Liver (tissue), 3 donors: ENCODE measurements at regions not wholly inside any gene's neighbourhood (a gene's known extent, or its start where the extent isn't known, plus 50 kb on each side); places are given as distances from the start of the nearest gene placed in this dataset.

Source experiments
- GABPA ChIP-seq, 2 donors: IDR thresholded peaks in 1 of 2; conservative IDR thresholded peaks in 1 of 2; 2 replicates each; pipeline ENCODE4 v1.6.1; 2016; ENCODE audit warnings: antibody characterized with exemption in 2 of 2, mild to moderate bottlenecking in 1 of 2, moderate library complexity in 1 of 2
- JUND ChIP-seq, 2 donors: IDR thresholded peaks; 2 replicates each; pipeline ENCODE4 v1.6.1; 2016; ENCODE audit warnings: antibody characterized with exemption in 2 of 2
- SP1 ChIP-seq: IDR thresholded peaks from 2 replicates; pipeline ENCODE4 v1.6.1; 2018; ENCODE audit warnings: antibody characterized with exemption, mild to moderate bottlenecking
- TAF1 ChIP-seq: conservative IDR thresholded peaks from 2 replicates; pipeline ENCODE4 v1.6.1; 2016; ENCODE audit warnings: antibody characterized with exemption, mild to moderate bottlenecking
- YY1 ChIP-seq: IDR thresholded peaks from 2 replicates; pipeline ENCODE4 v1.6.1; 2016; ENCODE audit warnings: antibody characterized with exemption, mild to moderate bottlenecking
- TF ChIP-seq, protein P1 (sequence below): fragments of 150-350 bp; IDR thresholded peaks from 2 replicates; pipeline ENCODE4 v1.5.1; 2017; ENCODE audit warnings: improper control_type of control experiment, low read depth, low read length; ENCODE audit not compliant: missing input control
- TF ChIP-seq, protein P2 (sequence below): IDR thresholded peaks from 2 replicates; pipeline ENCODE4 v1.6.1; 2016; ENCODE audit warnings: antibody characterized with exemption
- TF ChIP-seq, protein P3 (sequence below): IDR thresholded peaks from 2 replicates; pipeline ENCODE4 v1.6.1; 2016; ENCODE audit warnings: antibody characterized with exemption
- TF ChIP-seq, protein P4 (sequence below): IDR thresholded peaks from 2 replicates; pipeline ENCODE4 v1.6.1; 2016; ENCODE audit warnings: antibody characterized with exemption, mild to moderate bottlenecking
- donor health status: healthy.
- donor health status: healthy.

DNA sequence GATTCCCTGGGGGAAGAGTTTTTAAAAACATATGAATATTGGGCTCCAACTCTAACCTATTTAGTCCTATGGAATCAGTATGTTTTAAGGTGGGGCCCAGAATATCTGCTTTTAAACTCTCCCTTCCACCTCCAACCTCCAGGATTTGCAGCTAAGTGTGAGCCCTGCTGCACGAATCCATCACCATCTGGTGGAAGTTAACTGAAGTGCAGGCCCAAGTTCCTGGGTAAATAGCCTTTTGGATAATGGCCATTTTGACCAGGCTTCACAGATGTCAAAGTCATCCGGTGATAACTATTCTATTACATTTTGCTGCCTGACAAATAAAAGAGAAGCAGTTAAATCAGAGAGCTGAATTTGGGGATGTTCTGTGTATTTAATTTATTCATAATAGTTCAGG is 58.1 kb upstream of the RMST start:
- TF ChIP-seq, protein P1, sequence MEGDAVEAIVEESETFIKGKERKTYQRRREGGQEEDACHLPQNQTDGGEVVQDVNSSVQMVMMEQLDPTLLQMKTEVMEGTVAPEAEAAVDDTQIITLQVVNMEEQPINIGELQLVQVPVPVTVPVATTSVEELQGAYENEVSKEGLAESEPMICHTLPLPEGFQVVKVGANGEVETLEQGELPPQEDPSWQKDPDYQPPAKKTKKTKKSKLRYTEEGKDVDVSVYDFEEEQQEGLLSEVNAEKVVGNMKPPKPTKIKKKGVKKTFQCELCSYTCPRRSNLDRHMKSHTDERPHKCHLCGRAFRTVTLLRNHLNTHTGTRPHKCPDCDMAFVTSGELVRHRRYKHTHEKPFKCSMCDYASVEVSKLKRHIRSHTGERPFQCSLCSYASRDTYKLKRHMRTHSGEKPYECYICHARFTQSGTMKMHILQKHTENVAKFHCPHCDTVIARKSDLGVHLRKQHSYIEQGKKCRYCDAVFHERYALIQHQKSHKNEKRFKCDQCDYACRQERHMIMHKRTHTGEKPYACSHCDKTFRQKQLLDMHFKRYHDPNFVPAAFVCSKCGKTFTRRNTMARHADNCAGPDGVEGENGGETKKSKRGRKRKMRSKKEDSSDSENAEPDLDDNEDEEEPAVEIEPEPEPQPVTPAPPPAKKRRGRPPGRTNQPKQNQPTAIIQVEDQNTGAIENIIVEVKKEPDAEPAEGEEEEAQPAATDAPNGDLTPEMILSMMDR = peak; percentile 85
- TF ChIP-seq TAF1 (no peak), JUND (IDR thresholded peaks at IDR 0.05) (no peak), YY1 (no peak), GABPA (IDR thresholded peaks at IDR 0.05 in 1 of 2, conservative IDR thresholded peaks at IDR 0.05 in 1 of 2) (no peak), SP1 (no peak)
- TF ChIP-seq, protein P2, sequence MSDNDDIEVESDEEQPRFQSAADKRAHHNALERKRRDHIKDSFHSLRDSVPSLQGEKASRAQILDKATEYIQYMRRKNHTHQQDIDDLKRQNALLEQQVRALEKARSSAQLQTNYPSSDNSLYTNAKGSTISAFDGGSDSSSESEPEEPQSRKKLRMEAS = no peak
- TF ChIP-seq, protein P3, sequence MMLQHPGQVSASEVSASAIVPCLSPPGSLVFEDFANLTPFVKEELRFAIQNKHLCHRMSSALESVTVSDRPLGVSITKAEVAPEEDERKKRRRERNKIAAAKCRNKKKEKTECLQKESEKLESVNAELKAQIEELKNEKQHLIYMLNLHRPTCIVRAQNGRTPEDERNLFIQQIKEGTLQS = no peak
- TF ChIP-seq, protein P4, sequence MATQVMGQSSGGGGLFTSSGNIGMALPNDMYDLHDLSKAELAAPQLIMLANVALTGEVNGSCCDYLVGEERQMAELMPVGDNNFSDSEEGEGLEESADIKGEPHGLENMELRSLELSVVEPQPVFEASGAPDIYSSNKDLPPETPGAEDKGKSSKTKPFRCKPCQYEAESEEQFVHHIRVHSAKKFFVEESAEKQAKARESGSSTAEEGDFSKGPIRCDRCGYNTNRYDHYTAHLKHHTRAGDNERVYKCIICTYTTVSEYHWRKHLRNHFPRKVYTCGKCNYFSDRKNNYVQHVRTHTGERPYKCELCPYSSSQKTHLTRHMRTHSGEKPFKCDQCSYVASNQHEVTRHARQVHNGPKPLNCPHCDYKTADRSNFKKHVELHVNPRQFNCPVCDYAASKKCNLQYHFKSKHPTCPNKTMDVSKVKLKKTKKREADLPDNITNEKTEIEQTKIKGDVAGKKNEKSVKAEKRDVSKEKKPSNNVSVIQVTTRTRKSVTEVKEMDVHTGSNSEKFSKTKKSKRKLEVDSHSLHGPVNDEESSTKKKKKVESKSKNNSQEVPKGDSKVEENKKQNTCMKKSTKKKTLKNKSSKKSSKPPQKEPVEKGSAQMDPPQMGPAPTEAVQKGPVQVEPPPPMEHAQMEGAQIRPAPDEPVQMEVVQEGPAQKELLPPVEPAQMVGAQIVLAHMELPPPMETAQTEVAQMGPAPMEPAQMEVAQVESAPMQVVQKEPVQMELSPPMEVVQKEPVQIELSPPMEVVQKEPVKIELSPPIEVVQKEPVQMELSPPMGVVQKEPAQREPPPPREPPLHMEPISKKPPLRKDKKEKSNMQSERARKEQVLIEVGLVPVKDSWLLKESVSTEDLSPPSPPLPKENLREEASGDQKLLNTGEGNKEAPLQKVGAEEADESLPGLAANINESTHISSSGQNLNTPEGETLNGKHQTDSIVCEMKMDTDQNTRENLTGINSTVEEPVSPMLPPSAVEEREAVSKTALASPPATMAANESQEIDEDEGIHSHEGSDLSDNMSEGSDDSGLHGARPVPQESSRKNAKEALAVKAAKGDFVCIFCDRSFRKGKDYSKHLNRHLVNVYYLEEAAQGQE = no peak
